DND-41 (cell line): ENCODE measurements at regions not wholly inside any gene's neighbourhood (a gene's known extent, or its start where the extent isn't known, plus 50 kb on each side); places are given as distances from the start of the nearest gene placed in this dataset.

Source experiments
- EZH2 ChIP-seq: IDR thresholded peaks from 3 replicates; pipeline ENCODE4 v1.6.1; 2012; ENCODE audit warnings: borderline replicate concordance, low read depth, mild to moderate bottlenecking, moderate library complexity, low read length, inconsistent platforms; ENCODE audit not compliant: severe bottlenecking
- TF ChIP-seq, protein P1 (sequence below): IDR thresholded peaks from 2 replicates; pipeline ENCODE4 v1.5.1; 2012; ENCODE audit warnings: borderline replicate concordance, low read length, moderate library complexity, mild to moderate bottlenecking; ENCODE audit not compliant: poor library complexity, severe bottlenecking; ENCODE audit errors: extremely low read depth

GRCh38 chr7:11319491-11320274, 346.0 kb downstream of the PHF14 start:
- TF ChIP-seq, protein P1, sequence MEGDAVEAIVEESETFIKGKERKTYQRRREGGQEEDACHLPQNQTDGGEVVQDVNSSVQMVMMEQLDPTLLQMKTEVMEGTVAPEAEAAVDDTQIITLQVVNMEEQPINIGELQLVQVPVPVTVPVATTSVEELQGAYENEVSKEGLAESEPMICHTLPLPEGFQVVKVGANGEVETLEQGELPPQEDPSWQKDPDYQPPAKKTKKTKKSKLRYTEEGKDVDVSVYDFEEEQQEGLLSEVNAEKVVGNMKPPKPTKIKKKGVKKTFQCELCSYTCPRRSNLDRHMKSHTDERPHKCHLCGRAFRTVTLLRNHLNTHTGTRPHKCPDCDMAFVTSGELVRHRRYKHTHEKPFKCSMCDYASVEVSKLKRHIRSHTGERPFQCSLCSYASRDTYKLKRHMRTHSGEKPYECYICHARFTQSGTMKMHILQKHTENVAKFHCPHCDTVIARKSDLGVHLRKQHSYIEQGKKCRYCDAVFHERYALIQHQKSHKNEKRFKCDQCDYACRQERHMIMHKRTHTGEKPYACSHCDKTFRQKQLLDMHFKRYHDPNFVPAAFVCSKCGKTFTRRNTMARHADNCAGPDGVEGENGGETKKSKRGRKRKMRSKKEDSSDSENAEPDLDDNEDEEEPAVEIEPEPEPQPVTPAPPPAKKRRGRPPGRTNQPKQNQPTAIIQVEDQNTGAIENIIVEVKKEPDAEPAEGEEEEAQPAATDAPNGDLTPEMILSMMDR, result no peak
- TF ChIP-seq EZH2, result no peak
